GM18508 (cell line): ENCODE measurements at regions not wholly inside any gene's neighbourhood (a gene's known extent, or its start where the extent isn't known, plus 50 kb on each side); places are given as distances from the start of the nearest gene placed in this dataset.

Source experiments
- ATAC-seq: cut with Tn5 transposase; IDR thresholded peaks from one replicate; pipeline ENCODE4 v1.9.1; 2021; ENCODE audit warnings: moderate number of reproducible peaks; ENCODE audit not compliant: insufficient read depth, unreplicated experiment

- ATAC-seq: no peak
Measured at GRCh38 chr22:48697694-48698276, 1129.9 kb downstream of the BRD1 start.

GRCh38 chr22:48697223-48697622, 1130.5 kb downstream of the BRD1 start:
- ATAC-seq: no peak

- ATAC-seq: no peak
Measured at GRCh38 chr22:48696371-48696770, 1131.3 kb downstream of the BRD1 start.

GRCh38 chr22:48695731-48696305, 1131.9 kb downstream of the BRD1 start:
- no peak for ATAC-seq

- ATAC-seq: no peak
Measured at GRCh38 chr22:48695251-48695650, 1132.4 kb downstream of the BRD1 start.

- no peak for ATAC-seq
Measured at GRCh38 chr22:48694296-48694883, 1133.3 kb downstream of the BRD1 start.

- ATAC-seq: no peak
Measured at GRCh38 chr22:48693377-48694135, 1134.1 kb downstream of the BRD1 start.

- no peak for ATAC-seq
Measured at GRCh38 chr22:48692734-48693376, 1134.8 kb downstream of the BRD1 start.

- no peak for ATAC-seq
Measured at GRCh38 chr22:48691431-48691851, 1136.2 kb downstream of the BRD1 start.

- ATAC-seq: no peak
Measured at GRCh38 chr22:48690583-48691317, 1136.9 kb downstream of the BRD1 start.

GRCh38 chr22:48689206-48689605, 1138.5 kb downstream of the BRD1 start:
- no peak for ATAC-seq

GRCh38 chr22:48688366-48688765, 1139.3 kb downstream of the BRD1 start:
- ATAC-seq: no peak

- no peak for ATAC-seq
Measured at GRCh38 chr22:48687606-48688005, 1140.1 kb downstream of the BRD1 start.

- no peak for ATAC-seq
Measured at GRCh38 chr22:48686694-48687302, 1140.9 kb downstream of the BRD1 start.

- ATAC-seq: no peak
Measured at GRCh38 chr22:48685767-48686166, 1141.9 kb downstream of the BRD1 start.

- no peak for ATAC-seq
Measured at GRCh38 chr22:48683640-48684039, 1144.0 kb downstream of the BRD1 start.

GRCh38 chr22:48682504-48682903, 1145.2 kb downstream of the BRD1 start:
- ATAC-seq: no peak

- ATAC-seq: no peak
Measured at GRCh38 chr22:48680601-48681000, 1147.1 kb downstream of the BRD1 start.

- ATAC-seq: no peak
Measured at GRCh38 chr22:48679656-48680555, 1147.8 kb downstream of the BRD1 start.
